GM18498 (cell line): ENCODE measurements at regions not wholly inside any gene's neighbourhood (a gene's known extent, or its start where the extent isn't known, plus 50 kb on each side); places are given as distances from the start of the nearest gene placed in this dataset.
"Not testable (repeated sequence)": the region's sequence is repeated elsewhere in the genome, so short reads cannot be mapped to it uniquely, and the experiment has no call there.

Experiments used
- ATAC-seq: cut with Tn5 transposase; IDR thresholded peaks from one replicate; pipeline ENCODE4 v1.9.1; 2021; ENCODE audit warnings: mild to moderate bottlenecking, moderate library complexity; ENCODE audit not compliant: unreplicated experiment

- ATAC-seq: no peak
Measured at GRCh38 chr10:64896582-64896981, 1375.4 kb downstream of the REEP3 start.

GRCh38 chr10:64906311-64906710 lies 1385.1 kb downstream of the REEP3 start:
- not testable (repeated sequence) for ATAC-seq

- ATAC-seq: not testable (repeated sequence)
Measured at GRCh38 chr10:64924306-64924705, 1403.1 kb downstream of the REEP3 start.

- no peak for ATAC-seq
Measured at GRCh38 chr10:64952042-64952441, 1430.8 kb downstream of the REEP3 start.

- no peak for ATAC-seq
Measured at GRCh38 chr10:64956441-64956840, 1435.2 kb downstream of the REEP3 start.

- ATAC-seq: no peak
Measured at GRCh38 chr10:64959116-64959515, 1437.9 kb downstream of the REEP3 start.

- no peak for ATAC-seq
Measured at GRCh38 chr10:64959883-64960282, 1438.7 kb downstream of the REEP3 start.

- no peak for ATAC-seq
Measured at GRCh38 chr10:64973391-64973790, 1452.2 kb downstream of the REEP3 start.

- ATAC-seq: no peak
Measured at GRCh38 chr10:64976150-64976549, 1454.9 kb downstream of the REEP3 start.

GRCh38 chr10:64977915-64978314 lies 1456.7 kb downstream of the REEP3 start:
- no peak for ATAC-seq

GRCh38 chr10:64996886-64997285 lies 1475.7 kb downstream of the REEP3 start:
- ATAC-seq: no peak

GRCh38 chr10:65010845-65011244 lies 1489.6 kb downstream of the REEP3 start:
- ATAC-seq: no peak

GRCh38 chr10:65017523-65017922 lies 1496.3 kb downstream of the REEP3 start:
- no peak for ATAC-seq

- ATAC-seq: no peak
Measured at GRCh38 chr10:65024886-65025285, 1503.7 kb downstream of the REEP3 start.

GRCh38 chr10:65030263-65030662 lies 1509.1 kb downstream of the REEP3 start:
- ATAC-seq: no peak

- ATAC-seq: no peak
Measured at GRCh38 chr10:65032867-65033769, 1511.9 kb downstream of the REEP3 start.

- no peak for ATAC-seq
Measured at GRCh38 chr10:65033957-65034356, 1512.8 kb downstream of the REEP3 start.

- ATAC-seq: no peak
Measured at GRCh38 chr10:65040796-65041195, 1519.6 kb downstream of the REEP3 start.

GRCh38 chr10:65041307-65041706 lies 1520.1 kb downstream of the REEP3 start:
- ATAC-seq: no peak

- ATAC-seq: no peak
Measured at GRCh38 chr10:65042496-65042895, 1521.3 kb downstream of the REEP3 start.

- no peak for ATAC-seq
Measured at GRCh38 chr10:65046831-65047230, 1525.6 kb downstream of the REEP3 start.

- ATAC-seq: not testable (repeated sequence)
Measured at GRCh38 chr10:65052111-65052510, 1530.9 kb downstream of the REEP3 start.

- ATAC-seq: not testable (repeated sequence)
Measured at GRCh38 chr10:65053397-65053796, 1532.2 kb downstream of the REEP3 start.
